K562 (cell line): ENCODE measurements at regions not wholly inside any gene's neighbourhood (a gene's known extent, or its start where the extent isn't known, plus 50 kb on each side); places are given as distances from the start of the nearest gene placed in this dataset.

ENCODE experiments used
- CAMTA2 ChIP-seq: fragments of 250-450 bp; sonication (Bioruptor Pico); conservative IDR thresholded peaks from 2 replicates; pipeline ENCODE4 v1.5.1; 2022
- E2F5 ChIP-seq: sonication (generic); formaldehyde crosslinking; IDR thresholded peaks from 2 replicates; pipeline ENCODE4 v1.8.0; 2022; ENCODE audit warnings: mild to moderate bottlenecking, missing genetic modification reagents
- E2F6 ChIP-seq, 2 experiments: IDR thresholded peaks; 2 replicates each; pipeline ENCODE4 v1.6.1; 2011; ENCODE audit warnings: borderline replicate concordance in 1 of 2, control low read depth in 1 of 2, low read depth in 1 of 2, low read length in 1 of 2, mild to moderate bottlenecking in 1 of 2, mixed read lengths in 1 of 2, moderate library complexity in 1 of 2; ENCODE audit not compliant: insufficient read depth in 1 of 2, insufficient read length in 1 of 2, poor library complexity in 1 of 2, severe bottlenecking in 1 of 2; ENCODE audit errors: extremely low read depth in 1 of 2
- EGR1 ChIP-seq: fragments of 450-650 bp; conservative IDR thresholded peaks from 2 replicates; pipeline ENCODE4 v1.6.1; 2017; ENCODE audit warnings: mild to moderate bottlenecking
- LEF1 ChIP-seq: fragments of 450-650 bp; IDR thresholded peaks from 2 replicates; pipeline ENCODE4 v1.6.1; 2016; ENCODE audit warnings: mild to moderate bottlenecking
- MXI1 ChIP-seq: IDR thresholded peaks from 2 replicates; pipeline ENCODE4 v1.6.1; 2011; ENCODE audit warnings: low read depth, mild to moderate bottlenecking, improper control_type of control experiment, low read length
- THRA ChIP-seq: fragments of 450-650 bp; IDR thresholded peaks from 2 replicates; pipeline ENCODE4 v1.6.1; 2017; ENCODE audit warnings: mild to moderate bottlenecking, moderate library complexity
- USF1 ChIP-seq: sonication (generic); formaldehyde crosslinking; IDR thresholded peaks from 2 replicates; pipeline ENCODE4 v1.9.0; 2022; ENCODE audit warnings: mild to moderate bottlenecking, missing genetic modification reagents
- ZNF12 ChIP-seq: sonication (generic); formaldehyde crosslinking; IDR thresholded peaks from 2 replicates; pipeline ENCODE4 v1.4.0; 2020; ENCODE audit warnings: mild to moderate bottlenecking, missing genetic modification reagents
- ZNF431 ChIP-seq: sonication (generic); formaldehyde crosslinking; IDR thresholded peaks from 2 replicates; pipeline ENCODE4 v1.8.0; 2022; ENCODE audit warnings: mild to moderate bottlenecking, missing genetic modification reagents
- ZNF583 ChIP-seq: fragments of 250-450 bp; sonication (Bioruptor Pico); IDR thresholded peaks from 2 replicates; pipeline ENCODE4 v1.4.0; 2020
- TF ChIP-seq, protein P1 (sequence below), 3 experiments: IDR thresholded peaks in 2 of 3; conservative IDR thresholded peaks in 1 of 3; 2 replicates each; pipeline ENCODE4 v1.5.1; 2011 to 2012; ENCODE audit warnings: low read length in 3 of 3, mild to moderate bottlenecking in 3 of 3, control low read depth in 2 of 3, improper control_type of control experiment in 1 of 3, inconsistent platforms in 1 of 3, low read depth in 1 of 3, mixed read lengths in 1 of 3, moderate library complexity in 1 of 3; ENCODE audit not compliant: insufficient read depth in 2 of 3
- TF ChIP-seq, protein P2 (sequence below): fragments of 250-450 bp; sonication (Bioruptor Pico); IDR thresholded peaks from 2 replicates; pipeline ENCODE4 v1.8.0; 2021; ENCODE audit warnings: moderate library complexity, mild to moderate bottlenecking, inconsistent platforms

- no peak for TF ChIP-seq ZNF431 (CRISPR knock-in tag)
- no peak for TF ChIP-seq LEF1
- TF ChIP-seq, protein P1, sequence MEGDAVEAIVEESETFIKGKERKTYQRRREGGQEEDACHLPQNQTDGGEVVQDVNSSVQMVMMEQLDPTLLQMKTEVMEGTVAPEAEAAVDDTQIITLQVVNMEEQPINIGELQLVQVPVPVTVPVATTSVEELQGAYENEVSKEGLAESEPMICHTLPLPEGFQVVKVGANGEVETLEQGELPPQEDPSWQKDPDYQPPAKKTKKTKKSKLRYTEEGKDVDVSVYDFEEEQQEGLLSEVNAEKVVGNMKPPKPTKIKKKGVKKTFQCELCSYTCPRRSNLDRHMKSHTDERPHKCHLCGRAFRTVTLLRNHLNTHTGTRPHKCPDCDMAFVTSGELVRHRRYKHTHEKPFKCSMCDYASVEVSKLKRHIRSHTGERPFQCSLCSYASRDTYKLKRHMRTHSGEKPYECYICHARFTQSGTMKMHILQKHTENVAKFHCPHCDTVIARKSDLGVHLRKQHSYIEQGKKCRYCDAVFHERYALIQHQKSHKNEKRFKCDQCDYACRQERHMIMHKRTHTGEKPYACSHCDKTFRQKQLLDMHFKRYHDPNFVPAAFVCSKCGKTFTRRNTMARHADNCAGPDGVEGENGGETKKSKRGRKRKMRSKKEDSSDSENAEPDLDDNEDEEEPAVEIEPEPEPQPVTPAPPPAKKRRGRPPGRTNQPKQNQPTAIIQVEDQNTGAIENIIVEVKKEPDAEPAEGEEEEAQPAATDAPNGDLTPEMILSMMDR (IDR thresholded peaks at IDR 0.05 in 2 of 3, conservative IDR thresholded peaks at IDR 0.05 in 1 of 3; ENCODE audit: insufficient read depth in 2 of 3, low read depth in 1 of 3, low read length in 3 of 3) = no peak
- TF ChIP-seq USF1 (CRISPR knock-in tag) = no peak
- TF ChIP-seq EGR1 = no peak
- no peak for TF ChIP-seq E2F5 (CRISPR knock-in tag)
- no peak for TF ChIP-seq MXI1
- no peak for TF ChIP-seq THRA
- TF ChIP-seq CAMTA2 (CRISPR knock-in tag) = no peak
- TF ChIP-seq, protein P2, sequence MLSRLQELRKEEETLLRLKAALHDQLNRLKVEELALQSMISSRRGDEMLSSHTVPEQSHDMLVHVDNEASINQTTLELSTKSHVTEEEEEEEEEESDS (CRISPR knock-in tag) = no peak
- TF ChIP-seq E2F6 (IDR thresholded peaks at IDR 0.05; ENCODE audit: borderline replicate concordance in 1 of 2, extremely low read depth in 1 of 2, insufficient read depth in 1 of 2, insufficient read length in 1 of 2, low read depth in 1 of 2, low read length in 1 of 2, poor library complexity in 1 of 2, severe bottlenecking in 1 of 2) = no peak
- TF ChIP-seq ZNF583 (CRISPR knock-in tag) = no peak
- no peak for TF ChIP-seq ZNF12
Measured at GRCh38 chr2:16952805-16953204, 287.2 kb upstream of the CYRIA start.
